ENCODE measurements at regions not wholly inside any gene's neighbourhood (a gene's known extent, or its start where the extent isn't known, plus 50 kb on each side); places are given as distances from the start of the nearest gene placed in this dataset.
A peak's percentile ranks its signal among the peaks of the same experiment; 100 is the strongest.

DNA sequence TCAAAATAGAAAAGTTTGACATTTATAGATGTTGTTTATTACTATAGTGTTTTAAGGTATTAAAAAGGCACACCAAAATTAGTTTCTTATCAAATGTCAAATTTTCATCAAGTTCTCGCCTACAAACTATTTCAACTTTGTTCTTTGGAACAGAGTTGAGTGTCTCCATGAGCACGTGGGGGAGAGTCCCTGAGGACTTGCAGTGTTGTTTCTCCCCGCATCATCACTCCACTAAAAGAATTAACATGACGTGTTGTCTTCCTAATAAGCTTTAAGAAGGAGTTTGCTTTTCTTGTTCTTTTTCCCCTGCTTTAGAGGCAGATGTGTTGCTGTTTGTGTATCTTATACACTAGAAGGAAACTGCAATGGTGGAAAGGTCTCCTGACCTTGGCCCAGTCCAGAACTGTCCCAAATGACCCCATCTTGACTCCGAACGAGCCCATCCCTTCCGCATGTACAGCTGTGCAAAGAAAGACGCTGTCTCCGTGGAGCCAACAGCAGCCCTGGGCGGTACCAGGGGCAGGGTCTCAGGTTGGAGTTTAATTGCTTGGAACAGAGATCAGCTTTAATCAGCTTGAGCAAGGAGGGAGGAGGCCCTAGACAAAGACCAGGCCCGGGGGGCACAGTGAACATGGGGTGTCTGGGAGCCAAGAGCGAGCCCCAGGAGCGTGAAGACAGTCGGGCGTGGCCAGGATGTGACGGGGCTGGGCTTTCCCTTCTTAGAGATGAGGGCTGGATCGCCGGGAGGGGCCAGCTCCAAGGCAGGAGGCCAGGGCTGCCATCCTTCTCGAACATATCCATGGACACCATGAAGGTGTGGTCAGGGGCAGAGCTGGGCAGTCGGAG, 215.4 kb upstream of the RTL1 start:
- H3K4me3 Mint-ChIP-seq (ENCODE audit: unreplicated experiment) = no peak overlapping the region
- H3K36me3 ChIP-seq (ENCODE audit: insufficient read depth, low read length) = no peaks in the 10 kb centered on the region
- H3K79me2 ChIP-seq (ENCODE audit: insufficient read depth, low read length) = no peaks in the 10 kb centered on the region
- no peaks in the 10 kb centered on the region for H4K20me1 ChIP-seq (ENCODE audit: insufficient read depth, low read length)
- DNase-seq (ENCODE audit: low read depth) (no peak), FAIRE-seq (no peak)
- H3K27ac ChIP-seq (ENCODE audit: low read depth, low read length) = no peak overlapping the region
- no peak overlapping the region for H3K27ac Mint-ChIP-seq (ENCODE audit: unreplicated experiment)
- peaks cover 33% of the 10 kb centered on the region for H3K27me3 Mint-ChIP-seq (ENCODE audit: low read depth, unreplicated experiment)
- H3K9me3 Mint-ChIP-seq (ENCODE audit: unreplicated experiment) = peaks cover 2% of the 10 kb centered on the region
- no peak overlapping the region for H3K4me2 ChIP-seq (ENCODE audit: low read length)
- no peak overlapping the region for H2AFZ ChIP-seq (ENCODE audit: low read depth, low read length)
- peaks cover 5% of the 10 kb centered on the region for H3K27me3 ChIP-seq (ENCODE audit: insufficient read depth, low read length)
- H3K36me3 Mint-ChIP-seq (ENCODE audit: low read depth, unreplicated experiment) = peaks cover 1% of the 10 kb centered on the region
- H3K4me3 ChIP-seq (ENCODE audit: insufficient read depth, low read depth, low read length) = no peak overlapping the region
- H3K9me3 ChIP-seq (ENCODE audit: insufficient read depth, low read depth, low read length) = no peaks in the 10 kb centered on the region
- H3K9ac ChIP-seq (ENCODE audit: low read length) = no peak overlapping the region
- peaks cover 15% of the 10 kb centered on the region for H3K4me1 ChIP-seq (ENCODE audit: insufficient read depth, low read length)
- H3K4me1 Mint-ChIP-seq (ENCODE audit: low read depth, unreplicated experiment) = peaks cover 10% of the 10 kb centered on the region
- TF ChIP-seq, protein P1, sequence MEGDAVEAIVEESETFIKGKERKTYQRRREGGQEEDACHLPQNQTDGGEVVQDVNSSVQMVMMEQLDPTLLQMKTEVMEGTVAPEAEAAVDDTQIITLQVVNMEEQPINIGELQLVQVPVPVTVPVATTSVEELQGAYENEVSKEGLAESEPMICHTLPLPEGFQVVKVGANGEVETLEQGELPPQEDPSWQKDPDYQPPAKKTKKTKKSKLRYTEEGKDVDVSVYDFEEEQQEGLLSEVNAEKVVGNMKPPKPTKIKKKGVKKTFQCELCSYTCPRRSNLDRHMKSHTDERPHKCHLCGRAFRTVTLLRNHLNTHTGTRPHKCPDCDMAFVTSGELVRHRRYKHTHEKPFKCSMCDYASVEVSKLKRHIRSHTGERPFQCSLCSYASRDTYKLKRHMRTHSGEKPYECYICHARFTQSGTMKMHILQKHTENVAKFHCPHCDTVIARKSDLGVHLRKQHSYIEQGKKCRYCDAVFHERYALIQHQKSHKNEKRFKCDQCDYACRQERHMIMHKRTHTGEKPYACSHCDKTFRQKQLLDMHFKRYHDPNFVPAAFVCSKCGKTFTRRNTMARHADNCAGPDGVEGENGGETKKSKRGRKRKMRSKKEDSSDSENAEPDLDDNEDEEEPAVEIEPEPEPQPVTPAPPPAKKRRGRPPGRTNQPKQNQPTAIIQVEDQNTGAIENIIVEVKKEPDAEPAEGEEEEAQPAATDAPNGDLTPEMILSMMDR (IDR thresholded peaks at IDR 0.05; ENCODE audit: insufficient read depth, low read depth, low read length) = no peak
- no peak for TF ChIP-seq EZH2 (IDR thresholded peaks at IDR 0.05; ENCODE audit: insufficient read depth, low read length)

DNA sequence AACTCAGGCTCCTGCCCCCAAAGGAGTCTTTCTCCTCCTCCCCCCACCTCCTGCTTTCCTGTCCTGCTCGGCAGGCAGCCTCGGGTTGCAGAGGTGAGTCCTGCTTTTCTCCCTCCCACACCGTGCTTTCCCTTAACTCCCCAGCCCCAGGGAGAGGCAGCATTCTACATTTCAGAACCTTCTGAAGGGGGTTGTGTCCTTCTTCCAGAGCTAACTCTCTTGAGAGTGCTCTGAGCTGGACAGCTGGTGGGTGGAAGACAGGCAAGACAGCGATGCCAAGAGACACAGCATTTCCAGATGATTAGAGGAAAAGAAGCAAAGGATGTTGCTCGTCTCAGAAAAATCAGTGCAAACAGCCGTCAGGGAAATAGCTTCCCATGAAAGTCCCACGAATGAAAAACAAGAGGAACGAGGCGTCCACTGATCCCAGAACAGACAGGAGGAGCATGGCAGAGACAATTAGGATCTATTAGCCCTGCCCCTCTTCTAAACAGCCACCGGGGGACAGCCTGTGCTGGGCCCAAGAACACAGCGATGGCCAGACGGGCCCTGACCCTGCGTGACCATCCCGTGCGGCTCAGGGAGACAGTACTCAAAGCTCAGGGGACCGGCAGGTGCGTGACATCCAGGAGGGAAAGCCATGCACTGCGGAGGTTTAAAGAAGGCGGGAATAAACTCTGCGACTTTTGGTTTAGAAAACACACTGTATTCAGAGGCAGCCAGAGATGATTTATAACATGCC, 216.5 kb upstream of the RTL1 start:
- TF ChIP-seq, protein P1 (IDR thresholded peaks at IDR 0.05; ENCODE audit: insufficient read depth, low read depth, low read length) = no peak
- TF ChIP-seq EZH2 (IDR thresholded peaks at IDR 0.05; ENCODE audit: insufficient read depth, low read length) = no peak
- Mint-ChIP-seq H3K27ac (ENCODE audit: unreplicated experiment) (no peak overlapping the region), H3K4me1 (ENCODE audit: low read depth, unreplicated experiment) (peaks cover 10% of the 10 kb centered on the region), H3K36me3 (ENCODE audit: low read depth, unreplicated experiment) (peaks cover 1% of the 10 kb centered on the region), H3K4me3 (ENCODE audit: unreplicated experiment) (peak overlapping the region; percentile 15), H3K9me3 (ENCODE audit: unreplicated experiment) (peaks cover 2% of the 10 kb centered on the region), H3K27me3 (ENCODE audit: low read depth, unreplicated experiment) (peaks cover 34% of the 10 kb centered on the region)
- peaks cover 15% of the 10 kb centered on the region for H3K4me1 ChIP-seq (ENCODE audit: insufficient read depth, low read length)
- H3K27ac ChIP-seq (ENCODE audit: low read depth, low read length) = no peak overlapping the region
- no peaks in the 10 kb centered on the region for H3K9me3 ChIP-seq (ENCODE audit: insufficient read depth, low read depth, low read length)
- FAIRE-seq (no peak), DNase-seq (ENCODE audit: low read depth) (no peak)
- peaks cover 5% of the 10 kb centered on the region for H3K27me3 ChIP-seq (ENCODE audit: insufficient read depth, low read length)
- H2AFZ ChIP-seq (ENCODE audit: low read depth, low read length) = no peak overlapping the region
- H4K20me1 ChIP-seq (ENCODE audit: insufficient read depth, low read length) = no peaks in the 10 kb centered on the region
- no peaks in the 10 kb centered on the region for H3K36me3 ChIP-seq (ENCODE audit: insufficient read depth, low read length)
- H3K4me3 ChIP-seq (ENCODE audit: insufficient read depth, low read depth, low read length) = no peak overlapping the region
- no peak overlapping the region for H3K9ac ChIP-seq (ENCODE audit: low read length)
- no peaks in the 10 kb centered on the region for H3K79me2 ChIP-seq (ENCODE audit: insufficient read depth, low read length)
- peak overlapping the region; percentile 24 for H3K4me2 ChIP-seq (ENCODE audit: low read length)

All from astrocyte (in vitro differentiated cells and primary cell).